GM21576 (cell line): ENCODE measurements at regions not wholly inside any gene's neighbourhood (a gene's known extent, or its start where the extent isn't known, plus 50 kb on each side); places are given as distances from the start of the nearest gene placed in this dataset.

Experiments
- ATAC-seq: cut with Tn5 transposase; IDR thresholded peaks from one replicate; pipeline ENCODE4 v1.9.1; 2021; ENCODE audit warnings: mild to moderate bottlenecking, moderate library complexity; ENCODE audit not compliant: unreplicated experiment

DNA sequence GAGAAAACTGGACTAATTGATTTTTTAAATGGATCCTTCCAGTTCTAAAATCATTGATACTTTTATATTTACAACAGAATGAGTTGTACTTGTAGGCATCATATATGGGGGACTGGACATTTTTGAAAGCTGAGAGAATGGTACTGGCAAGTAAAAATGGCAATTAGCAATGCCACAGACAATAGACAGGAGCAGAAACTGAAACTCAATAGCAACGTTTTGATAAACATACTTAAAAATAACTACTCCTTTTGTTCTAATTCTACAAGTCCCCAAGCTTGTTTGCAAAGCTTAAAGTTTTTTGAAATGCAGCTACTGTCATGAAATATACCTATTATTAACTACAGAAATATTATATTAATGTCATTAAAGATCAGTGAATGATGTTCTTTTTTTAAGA is 52.8 kb upstream of the FBXL7 start:
- no peak for ATAC-seq

DNA sequence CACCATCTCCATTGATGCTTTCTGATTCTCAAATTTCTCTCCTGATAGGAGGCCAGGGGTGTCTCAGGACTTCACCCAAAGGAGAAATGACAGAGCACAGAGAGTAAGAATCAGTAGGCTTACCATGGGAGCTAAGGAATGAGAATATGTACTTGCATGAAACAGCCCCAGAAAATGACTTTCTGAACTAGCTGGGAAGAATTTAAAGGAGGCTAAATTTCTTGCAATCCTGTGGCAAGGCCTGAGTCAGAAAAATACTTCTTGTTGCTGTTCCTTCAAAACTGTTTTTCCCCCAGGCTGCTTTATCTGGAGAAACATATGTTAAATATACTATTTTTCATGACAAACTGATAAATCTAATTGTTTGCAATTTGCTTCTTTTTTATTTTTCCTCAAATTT is 53.4 kb upstream of the FBXL7 start:
- ATAC-seq = no peak

DNA sequence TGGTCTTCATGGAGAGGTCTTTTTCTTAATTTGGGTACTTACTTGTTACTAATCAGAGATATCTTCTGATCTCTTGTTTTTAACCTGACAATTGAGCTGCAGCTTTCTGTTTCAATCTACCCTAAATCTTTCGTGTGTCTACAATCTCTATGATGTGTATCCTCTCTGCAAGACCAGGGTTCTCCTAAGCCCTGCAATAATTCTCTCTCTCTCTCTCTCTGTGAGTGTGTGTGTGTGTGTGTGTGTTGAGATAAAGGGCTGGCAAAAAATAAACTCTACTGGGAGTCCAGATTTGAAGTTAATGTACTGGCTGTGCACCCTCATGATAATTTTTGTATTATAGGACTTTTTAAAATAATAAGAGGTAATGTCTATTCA is 57.8 kb upstream of the FBXL7 start:
- ATAC-seq = no peak

- ATAC-seq = no peak
These were observed 58.4 kb upstream of the FBXL7 start for GRCh38 chr5:15441433-15442192.

DNA sequence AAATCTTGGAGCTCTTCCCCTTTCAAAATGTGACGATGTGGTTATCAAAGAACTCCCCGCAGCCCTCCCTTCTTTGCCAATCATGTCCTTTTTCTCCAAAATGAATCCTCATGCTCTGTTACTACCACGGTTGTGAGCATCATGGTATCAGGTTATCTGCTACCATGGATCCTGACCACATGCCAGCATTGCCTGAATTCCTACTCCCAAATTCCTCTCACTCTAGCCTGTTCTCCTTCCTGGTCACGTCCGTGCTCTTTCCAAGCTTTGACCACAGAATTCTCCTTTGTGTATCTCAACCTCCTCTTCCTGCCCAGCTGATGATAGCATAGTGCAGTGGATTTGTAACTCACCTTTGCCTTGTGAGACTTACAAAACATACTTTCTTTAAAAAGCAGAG is 59.5 kb upstream of the FBXL7 start:
- ATAC-seq = no peak

DNA sequence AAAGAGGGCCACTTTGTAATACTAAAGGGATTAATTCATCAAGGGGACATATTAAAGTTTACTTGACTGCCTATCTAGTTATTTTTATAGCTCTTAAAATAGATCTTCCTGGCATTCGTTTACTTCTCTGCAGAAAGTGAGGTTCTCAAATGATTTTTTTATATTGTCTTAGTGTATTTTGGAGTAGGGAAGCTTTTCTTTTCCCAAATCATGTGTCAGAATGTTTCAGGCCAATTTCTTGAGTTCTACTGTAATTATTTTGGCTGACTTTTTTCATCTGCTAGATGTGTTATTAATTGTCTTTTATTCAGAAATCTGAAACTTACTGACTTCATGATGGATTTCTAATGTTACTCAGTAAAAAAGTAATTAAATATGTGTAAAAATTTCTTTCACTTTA is 60.2 kb upstream of the FBXL7 start:
- ATAC-seq = no peak

GRCh38 chr5:15433709-15434108 is 66.3 kb upstream of the FBXL7 start:
- no peak for ATAC-seq

GRCh38 chr5:15431923-15432322 is 68.1 kb upstream of the FBXL7 start:
- no peak for ATAC-seq

- no peak for ATAC-seq
These were observed 74.2 kb upstream of the FBXL7 start for GRCh38 chr5:15425766-15426165.

DNA sequence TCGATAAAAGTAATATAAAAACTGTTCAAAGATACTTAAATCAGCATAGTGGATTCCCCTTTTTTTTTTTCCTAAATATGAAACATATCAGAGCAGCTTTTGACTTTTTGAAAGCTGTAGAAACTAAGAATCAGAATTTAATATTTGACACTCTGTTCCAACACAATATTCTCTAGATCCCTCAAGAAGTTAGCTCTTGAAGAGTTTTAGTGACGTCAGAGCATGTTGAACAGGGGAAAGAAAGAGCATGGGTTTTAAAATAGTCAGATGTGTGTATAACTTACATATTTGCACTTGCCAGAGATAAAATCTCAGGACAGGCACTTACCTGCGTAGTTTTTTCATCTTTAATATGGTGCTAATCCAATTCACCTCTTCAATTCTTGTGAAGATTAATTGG is 75.2 kb upstream of the FBXL7 start:
- ATAC-seq = no peak

DNA sequence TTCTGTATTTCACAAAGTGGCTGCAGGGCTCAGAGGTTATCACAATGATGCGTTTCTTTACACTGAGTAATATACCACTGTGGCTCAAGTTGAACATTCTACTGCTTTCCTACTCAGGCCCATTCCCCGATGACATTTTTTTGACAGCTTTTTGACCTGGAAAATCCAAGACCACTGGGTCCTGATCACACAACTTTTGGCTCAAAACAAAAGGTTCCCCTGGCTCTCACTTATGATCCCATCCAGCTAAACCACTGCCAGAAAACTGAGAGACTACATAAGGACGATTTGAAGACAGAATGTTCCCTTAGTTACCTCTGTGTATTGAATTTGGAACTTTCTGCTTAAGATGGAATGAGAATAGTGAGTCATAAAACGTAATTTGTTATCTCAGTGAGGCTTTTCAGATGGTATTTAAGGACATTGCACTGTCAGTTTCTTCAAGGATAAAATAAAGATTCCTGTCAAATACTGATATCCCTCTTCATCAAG is 78.0 kb upstream of the FBXL7 start:
- ATAC-seq = no peak

GRCh38 chr5:15421381-15421780 is 78.6 kb upstream of the FBXL7 start:
- ATAC-seq = no peak

GRCh38 chr5:15420201-15420600 is 79.8 kb upstream of the FBXL7 start:
- ATAC-seq = no peak

GRCh38 chr5:15417156-15417555 is 82.8 kb upstream of the FBXL7 start:
- no peak for ATAC-seq

- ATAC-seq = no peak
These were observed 93.5 kb upstream of the FBXL7 start for GRCh38 chr5:15406478-15406877.

DNA sequence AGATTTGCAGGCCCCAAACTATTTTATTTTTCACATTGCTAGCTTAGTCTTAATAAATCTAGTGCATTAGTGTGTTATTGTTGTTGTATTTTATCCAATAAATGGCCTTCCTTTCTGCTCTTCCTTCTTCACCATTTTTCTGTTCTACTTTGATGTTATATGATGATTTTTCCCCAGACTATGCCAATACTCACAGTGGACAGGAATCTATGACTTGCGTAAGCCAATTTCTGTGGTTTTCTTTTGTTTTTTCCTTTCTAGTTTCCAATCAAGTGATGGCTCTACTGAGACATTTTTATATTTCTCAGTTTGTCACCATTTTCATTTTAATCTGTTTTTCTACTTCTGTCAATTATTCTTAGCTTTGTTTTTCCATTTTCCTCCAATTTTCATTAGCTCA is 106.8 kb upstream of the FBXL7 start:
- ATAC-seq = no peak

DNA sequence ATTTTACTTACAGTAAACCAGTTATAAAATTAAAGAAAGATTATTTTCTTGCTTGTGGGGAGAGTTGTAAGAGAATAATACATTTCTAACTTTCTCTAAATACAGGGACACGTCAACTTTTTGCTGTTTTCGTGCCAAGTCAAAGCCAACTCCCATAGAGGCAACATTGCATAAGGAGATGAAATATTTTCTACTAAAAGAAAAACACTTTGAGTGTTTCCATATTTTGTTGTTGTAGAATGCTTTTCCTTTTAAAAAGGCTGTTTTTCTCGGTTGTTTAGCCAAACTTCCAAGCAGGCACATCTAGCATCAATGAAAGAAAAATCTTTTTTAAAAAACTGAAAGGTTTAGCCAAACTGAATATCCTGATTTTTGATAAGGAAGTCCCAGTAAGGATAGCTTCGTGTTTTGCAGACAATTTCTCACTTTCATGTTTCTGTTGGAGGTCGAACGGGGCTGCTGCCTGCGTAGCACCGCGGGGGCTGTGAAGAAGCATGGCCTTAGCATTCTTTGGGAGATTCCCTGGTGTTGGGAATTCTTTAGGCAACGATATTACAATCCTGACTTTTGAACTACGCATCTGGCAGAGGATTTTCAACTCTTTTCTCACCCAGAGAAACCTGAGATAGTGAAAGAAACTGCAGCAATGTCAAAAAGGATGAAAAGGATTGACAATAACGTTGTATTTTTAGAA is 108.1 kb upstream of the FBXL7 start:
- ATAC-seq = no peak

DNA sequence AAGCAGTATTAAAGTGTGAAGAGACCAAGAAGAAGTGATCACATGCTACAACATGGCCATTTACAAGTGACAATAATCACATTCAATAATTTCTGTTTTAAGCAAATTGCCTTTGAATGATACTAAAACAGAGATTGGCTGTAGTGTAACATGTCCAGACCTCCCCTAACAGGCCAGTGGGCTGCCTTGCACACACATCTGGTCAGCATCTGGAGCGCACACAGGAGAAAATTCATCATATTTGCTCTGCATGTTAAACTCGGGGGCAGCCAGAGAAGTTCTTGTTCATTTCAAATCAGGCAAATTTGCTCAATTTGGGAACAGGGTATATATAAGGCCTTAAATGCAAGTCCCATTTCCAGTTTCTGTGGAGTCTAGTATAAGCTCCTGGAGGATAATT is 111.1 kb upstream of the FBXL7 start:
- no peak for ATAC-seq

DNA sequence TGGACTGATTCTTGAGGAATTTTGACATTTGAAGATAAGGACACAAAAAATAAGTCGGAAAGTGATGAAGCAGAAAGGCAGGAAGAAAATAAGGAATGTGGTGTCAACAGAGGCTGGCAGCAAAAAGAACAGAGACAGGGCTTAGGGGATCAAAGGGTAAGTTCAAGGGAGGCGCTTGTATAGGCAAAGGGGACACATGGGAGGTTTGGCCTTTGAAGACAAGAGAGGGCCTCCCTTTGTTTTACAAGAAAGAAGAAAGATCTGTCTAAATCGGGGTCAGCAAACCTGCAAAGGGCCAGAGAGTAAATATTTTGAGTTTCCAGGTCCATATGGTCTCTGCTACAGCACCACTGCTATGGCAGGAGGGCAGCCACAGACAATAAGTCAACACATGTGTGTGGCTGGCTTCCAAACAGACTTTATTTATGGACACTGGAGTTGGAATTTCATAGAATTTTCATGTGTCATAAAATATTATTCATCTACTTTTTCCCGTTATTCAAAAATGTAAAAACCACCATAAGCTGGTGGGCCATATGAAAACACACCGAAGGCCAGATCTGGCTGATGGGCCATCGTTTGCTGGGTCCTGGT is 112.0 kb upstream of the FBXL7 start:
- ATAC-seq = no peak

GRCh38 chr5:15386122-15386521 is 113.9 kb upstream of the FBXL7 start:
- no peak for ATAC-seq

DNA sequence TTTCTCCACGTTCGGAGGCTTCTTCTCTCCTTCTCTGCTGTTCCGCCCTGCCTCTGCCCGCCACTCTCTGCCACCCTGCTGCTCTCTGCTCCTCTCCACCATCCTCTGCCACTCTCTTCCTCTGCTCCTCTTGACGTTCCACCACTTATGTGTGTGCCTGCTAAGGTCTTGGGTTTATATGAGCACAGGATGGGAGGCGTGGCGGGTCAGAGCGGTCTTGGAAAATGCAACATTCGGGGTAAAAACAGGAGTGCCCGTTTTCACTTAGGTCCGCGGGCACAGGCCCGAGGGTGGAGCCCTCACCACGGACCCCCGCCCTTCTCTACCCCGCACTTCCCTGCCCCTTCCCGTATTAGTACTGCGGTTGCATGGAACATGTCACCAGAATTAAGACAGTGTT is 114.4 kb upstream of the FBXL7 start:
- no peak for ATAC-seq

DNA sequence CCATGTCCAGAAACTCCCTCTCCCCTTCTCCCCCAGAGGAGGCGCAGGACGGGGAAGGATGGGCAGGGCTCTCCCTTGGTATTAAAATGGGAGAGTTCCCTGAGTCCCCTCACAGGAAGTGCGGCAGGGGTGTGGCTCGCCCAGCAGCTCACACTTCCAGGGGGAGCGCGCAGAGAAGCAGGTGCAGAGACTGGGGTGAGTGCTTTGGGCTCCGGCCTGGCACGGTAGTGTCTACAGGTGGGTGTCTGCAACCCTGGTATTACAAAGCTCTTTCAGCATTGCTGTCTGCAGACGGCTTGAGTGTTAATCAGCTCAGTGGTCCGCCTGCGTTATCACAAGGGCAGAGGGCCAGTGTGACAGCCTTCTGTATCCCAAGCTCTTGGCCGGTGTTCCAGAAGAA is 114.9 kb upstream of the FBXL7 start:
- no peak for ATAC-seq
